ENCODE measurements at regions not wholly inside any gene's neighbourhood (a gene's known extent, or its start where the extent isn't known, plus 50 kb on each side); places are given as distances from the start of the nearest gene placed in this dataset.

DNA sequence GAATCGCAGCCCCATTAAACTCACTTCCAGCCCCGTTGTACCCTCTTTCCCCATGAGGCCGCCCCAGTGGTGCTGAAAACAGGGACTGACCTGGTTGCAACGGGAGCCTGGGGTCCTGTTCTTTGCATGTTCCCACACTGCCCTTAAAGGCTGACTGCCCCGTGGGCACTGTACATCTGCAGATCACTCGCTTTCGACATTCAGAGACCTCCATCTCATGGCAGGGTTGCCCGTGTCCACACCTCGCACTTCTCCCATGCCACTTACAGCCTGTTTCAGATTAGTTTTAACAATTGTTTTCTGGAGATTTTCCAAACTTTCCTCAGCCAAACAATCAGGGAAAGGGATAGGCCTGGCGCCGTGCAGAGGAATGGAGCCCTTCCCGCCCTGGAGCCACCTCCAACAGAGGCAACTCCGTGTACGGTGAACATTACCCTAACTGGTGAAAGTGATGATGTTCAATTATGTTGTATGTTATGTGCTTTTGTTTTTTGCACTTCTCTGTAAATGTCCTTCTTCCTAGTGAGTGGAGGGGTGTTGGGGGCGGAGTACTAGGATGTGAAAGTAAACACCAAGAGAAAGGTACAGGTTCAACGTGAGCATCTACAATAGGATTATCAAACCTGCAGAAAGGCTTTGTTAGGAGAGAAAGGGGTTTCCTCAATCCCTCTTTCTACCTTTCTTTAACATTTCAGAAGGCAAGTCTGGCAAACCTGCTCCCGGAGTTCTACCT lies 262.8 kb downstream of the FOXO1 start:
- no peak for DNase-seq

DNA sequence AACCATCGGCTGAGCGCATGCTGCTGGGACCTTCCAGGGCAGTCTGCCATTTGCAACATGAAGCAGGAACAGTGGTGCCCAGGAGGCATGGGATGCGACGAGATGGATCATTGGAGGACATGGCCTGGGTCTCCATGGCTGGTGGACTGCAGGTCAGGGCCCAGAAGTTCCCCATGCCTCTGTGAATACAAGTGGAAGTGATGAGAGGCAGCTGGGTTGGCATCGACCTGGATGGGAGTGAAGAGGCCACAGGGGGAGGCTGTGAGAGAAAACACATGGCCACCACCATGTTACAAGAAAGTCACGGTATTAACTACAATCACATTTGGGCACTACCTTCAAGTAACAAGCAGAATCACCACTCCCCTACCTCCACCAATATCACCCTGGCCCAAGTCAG lies 262.0 kb downstream of the FOXO1 start:
- no peak for DNase-seq

DNA sequence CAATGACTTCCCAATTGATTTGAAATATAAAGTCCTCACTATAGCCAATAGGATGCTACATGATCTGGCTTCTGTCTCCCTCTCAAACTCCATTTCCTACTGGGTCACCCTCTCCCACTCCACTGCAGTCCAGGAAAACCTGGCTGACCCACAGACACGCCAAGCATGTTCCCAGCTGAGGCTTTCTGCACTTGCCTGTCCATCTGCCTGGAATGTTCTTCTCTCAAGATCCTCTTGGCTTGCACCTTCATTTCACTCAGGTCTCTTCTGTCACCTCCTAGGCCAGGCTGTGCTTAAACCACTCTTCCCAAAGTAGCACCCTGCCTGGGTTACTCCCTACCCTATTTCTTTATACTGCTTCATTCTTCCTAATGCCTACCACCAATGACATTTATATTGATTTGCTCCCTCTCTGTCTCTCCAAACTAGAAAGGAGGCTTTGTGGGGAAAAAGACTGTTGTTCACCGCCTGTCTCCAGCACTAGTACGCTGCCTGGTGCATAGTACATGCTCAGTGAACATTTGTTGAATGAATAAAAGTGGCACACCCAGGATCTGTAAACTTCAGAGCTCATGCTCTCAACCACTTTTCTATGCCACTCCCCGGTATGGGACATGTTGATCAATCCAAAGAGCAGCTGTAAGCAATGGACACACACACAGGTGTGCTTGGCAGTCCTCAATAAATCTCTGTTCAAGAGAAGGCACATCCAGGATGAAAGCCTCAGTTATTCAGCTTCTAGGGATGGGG lies 261.3 kb downstream of the FOXO1 start:
- no peak for DNase-seq

DNA sequence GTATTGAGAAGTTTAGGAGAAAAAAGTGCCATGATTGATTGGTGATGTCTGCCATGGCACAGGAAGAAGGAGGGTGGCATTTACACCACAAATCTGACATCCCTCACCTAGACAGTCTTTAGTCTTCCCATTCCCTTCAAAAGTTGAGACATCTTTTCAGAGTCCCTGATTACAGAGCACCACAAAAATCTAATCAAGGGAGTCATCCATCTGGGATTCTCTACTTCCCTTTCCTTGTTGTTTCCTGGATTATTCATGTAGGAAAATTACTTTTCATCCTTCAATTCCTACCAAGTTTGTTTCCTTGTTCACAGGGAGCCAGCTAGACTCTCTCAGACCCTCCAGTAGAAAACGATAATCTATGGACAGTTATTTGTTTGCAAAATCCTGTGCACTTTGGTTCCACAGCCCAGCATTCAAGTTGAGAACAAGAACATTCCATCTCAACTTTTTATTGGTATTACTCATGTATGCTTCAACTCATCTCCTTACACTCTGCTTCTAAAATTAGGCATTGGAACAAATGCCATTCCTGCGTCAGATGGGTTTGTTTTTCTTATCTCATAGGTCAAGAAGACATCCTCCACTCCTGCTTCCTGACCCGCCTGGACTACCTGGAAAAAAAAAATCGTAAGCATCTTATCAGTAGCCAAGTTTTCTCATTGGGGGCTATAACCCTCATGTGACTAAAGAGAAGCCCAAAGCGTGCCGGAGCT lies 259.9 kb downstream of the FOXO1 start:
- DNase-seq = no peak

DNA sequence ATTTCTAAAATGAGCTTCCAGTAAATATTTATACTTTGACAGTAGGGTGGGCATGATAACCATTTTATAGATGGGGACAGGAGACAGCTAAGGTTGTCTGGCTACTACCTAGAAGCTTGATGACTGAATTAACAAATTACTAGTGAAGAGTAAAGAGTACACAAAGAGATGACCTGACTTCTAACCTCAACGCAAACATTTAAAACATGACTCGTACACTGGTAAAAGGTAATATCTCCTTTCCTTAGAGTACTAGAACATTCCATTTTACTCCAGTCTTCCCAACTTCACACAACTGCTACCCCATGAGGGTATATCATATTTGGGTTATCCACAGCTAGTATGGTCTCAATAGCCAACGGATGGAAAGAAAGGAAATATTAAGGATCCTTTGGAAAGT lies 258.9 kb downstream of the FOXO1 start:
- no peak for DNase-seq

DNA sequence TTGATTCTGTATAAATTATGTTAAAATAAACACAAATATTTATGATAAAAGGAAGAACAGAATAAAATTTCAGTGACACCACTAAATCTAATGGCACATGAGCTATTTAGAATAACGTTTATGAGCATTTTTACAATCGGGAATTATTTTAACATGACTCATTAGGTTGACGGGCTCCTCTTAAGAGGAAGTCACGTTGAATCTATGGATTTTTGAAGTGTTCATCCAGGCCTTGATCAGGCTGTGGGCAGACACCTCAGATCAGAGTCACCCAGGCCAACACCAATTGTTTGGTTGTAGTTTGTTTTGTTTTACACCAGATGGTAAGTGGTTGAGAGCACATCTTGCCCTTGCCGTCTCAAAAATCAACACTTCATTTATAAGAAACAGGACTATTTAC lies 257.8 kb downstream of the FOXO1 start:
- DNase-seq = no peak

DNA sequence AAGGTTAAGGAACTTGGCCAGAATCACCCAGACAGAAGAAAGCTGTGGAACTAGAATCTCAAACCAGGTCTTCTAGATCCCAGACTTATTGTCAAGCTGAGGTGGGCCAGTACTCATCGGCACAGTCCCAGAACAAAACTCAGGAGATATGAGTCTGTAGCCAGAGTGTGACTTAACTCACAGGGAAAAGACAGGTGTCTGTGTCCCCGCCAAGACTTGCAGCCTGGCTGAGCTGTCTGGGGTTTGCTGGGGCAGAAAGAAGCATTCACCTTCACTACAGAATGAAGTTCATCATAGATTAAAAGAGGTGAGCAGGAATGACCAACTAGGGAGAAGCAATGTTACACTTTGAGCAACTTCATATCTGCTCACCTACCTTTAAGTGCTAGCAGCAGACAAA lies 257.2 kb downstream of the FOXO1 start:
- DNase-seq = no peak

DNA sequence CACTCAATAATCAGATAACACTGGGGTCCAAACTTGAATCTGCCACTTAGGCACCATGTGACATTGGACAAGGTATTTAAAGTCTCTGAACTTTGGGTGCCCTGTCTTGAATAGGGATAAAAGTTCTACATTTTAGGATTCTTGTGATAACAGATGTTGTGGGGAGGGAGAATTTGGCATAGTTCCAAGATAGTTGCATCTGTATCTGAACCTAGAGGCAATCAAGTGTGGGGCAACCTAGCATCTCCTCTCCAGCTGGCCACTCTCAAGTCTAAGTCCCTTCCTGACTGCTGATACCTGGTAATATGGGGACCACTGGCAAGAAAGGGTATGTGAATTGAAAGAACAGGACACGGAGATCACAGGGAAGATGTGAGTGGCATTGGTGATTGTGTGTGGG lies 256.1 kb downstream of the FOXO1 start:
- DNase-seq = no peak

DNA sequence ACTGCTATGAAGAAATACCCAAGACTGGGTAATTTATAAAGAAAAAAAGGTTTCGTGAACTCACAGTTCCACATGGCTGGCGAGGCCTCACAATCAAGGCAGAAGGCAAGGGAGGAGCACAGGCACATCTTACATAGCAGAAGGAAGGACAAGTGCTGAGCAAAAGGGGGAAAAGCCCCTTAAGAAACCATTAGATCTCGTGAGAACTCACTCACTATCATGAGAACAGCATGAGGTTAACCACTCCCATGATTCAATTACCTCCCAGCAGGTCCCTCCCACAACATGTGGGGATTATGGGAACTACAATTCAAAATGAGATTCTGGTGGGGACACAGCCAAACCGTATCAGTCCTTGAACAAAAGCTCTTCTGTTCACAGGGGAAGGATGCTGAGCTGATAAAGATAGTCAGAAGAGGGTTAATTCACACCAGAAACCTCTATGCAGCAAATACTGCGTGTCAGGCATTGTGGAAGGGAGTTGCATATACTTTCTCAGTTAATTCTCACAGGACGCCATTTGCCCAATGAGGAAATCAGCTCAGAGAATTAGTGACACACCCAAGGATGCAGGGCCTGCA lies 246.2 kb downstream of the FOXO1 start:
- no peak for DNase-seq

DNA sequence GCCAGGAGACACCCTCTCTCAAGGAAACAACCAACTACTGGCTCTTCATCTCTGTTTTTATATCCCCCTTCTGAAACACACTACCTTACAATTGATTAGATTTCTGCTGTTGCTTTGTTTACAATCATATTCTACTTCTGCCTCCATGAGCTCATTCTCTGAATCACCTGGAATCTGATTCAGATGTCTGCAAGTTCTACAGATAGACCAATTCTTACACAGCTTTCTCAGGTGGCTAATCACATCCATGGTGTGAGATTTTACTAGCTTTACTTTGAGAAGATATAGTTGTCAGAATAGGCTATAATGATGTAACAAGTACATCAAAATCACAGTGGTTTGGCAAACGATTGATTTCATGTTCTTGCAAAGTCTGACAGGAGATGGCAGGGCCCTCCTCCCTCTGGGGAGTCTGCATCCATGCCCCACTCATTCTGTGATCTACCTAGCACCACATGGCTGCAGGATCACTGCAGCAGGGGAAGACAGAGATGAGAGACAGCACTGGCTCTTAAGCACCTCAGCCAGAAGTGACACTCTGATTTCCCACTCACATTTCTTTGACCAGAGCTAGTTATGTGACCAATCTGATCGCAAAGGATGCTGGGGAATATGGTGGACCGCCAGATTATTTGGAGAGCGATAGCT lies 243.7 kb downstream of the FOXO1 start:
- no peak for DNase-seq

DNA sequence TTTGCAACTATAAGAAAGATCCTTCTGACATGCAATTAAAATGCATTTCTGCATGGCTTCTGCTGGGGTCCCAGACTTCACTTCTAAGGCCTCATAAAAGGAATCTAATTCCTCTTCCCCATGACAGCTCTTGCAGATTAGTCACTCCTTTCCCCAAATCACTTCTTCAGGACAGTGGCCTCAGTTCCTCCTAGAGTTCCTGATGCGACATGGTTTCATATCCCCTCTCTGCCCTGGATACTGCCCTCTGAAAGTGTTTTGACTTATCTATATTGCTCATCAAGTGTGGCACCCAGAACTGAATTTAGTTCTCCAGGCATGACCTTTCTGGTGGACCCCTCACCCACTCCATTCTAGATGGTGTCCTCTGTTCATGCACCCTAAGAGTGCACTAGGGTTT lies 238.1 kb downstream of the FOXO1 start:
- no peak for DNase-seq

DNA sequence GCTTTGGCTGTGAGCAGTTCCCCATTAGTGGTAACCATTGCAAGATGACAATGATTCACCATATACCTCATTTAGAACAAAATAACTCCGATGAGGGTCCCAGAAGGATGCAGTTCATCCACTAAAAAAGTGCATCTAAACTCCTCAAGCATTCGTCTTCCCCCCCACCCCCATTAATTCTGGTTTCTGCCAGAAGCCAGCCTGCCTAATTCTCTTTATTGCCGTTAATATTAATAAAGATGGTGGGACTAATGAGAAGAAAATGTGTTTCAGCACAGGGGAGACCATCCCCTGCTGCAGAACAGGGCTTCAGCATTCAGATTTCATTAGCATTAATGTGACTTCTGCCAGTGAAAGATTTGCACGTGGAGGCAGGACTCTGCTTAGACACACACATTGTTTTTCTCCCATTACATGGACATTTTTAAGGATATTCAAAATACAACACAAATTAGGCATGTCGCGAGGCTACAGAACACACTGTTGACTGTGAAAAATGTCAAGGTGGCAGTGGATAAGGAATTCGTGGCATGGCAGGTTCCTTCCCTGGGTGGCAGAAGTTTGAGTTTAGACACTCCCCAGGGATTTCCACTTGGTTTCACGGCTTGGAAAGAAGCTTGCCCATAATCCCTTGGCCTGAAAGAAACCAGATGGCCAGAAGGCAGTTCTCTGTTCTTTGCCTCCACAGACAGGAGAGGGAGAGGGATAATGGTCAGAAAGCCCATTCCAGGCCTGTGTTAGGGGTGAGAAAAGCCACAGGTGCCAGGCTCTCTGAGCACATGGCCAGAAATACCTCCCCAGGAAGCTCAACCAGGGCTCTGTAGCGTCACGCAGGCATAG lies 236.5 kb downstream of the FOXO1 start:
- no peak for DNase-seq

DNA sequence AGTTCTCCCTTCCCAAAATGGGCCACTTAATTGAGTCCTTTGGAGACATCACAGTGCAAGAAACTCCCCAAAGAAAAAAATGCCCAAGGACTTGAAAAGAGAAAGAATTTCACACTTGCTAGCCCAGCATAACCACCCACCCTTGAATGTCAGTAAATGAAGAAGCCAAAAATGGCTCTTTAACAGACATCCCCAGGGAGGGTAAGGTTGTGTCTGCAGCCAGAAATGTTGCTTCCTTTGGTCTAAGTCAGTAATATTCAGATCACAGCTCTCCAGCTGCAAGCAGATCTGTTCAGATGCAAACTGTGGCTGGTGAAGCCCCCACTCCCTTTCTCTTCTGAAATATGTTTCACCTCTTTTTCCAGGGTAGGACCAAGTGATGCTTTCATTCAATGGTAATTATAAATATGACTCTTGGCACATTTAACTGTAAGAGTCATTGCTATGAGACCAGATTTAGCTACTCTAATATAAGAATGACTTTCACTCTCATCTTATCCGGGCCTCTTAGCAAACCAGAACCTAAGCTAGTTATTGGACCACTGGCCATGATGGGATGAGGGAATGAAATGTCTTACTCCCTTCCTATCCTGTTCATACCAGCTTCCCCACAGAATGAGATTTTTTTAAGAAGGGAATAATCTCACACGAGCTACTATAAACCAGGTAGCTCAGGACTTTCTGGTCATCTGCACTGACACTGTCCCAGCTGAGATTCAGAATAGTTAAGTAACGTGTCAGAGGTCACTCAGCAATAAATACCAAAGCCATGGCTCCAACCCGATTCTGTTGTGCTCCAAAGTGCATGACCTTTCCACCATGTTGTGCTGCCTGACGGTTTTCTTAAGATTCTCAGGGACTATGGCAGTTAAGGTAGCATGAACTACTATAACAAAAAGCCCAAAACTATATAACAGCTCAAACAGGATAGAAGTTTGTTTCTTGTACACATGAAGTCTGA lies 234.1 kb downstream of the FOXO1 start:
- DNase-seq = no peak

DNA sequence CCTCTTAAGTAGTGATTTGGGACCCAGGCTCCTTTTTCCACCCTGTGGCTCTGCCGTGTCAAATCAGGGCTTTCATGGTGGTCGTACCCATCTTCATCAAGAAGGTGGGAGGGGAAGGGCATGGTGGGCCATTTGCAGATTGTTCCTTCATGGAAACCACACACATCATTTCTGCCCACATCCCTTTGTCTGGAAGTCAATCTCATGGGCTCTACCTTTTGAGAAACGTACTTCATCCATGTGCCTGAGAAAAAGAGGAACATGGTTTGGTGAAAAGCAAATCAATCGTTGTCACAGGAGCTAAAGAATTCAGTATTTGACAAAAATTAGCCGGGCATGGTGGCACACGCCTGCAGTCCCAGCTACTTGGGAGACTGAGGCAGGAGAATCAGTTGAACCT lies 233.4 kb downstream of the FOXO1 start:
- no peak for DNase-seq

DNA sequence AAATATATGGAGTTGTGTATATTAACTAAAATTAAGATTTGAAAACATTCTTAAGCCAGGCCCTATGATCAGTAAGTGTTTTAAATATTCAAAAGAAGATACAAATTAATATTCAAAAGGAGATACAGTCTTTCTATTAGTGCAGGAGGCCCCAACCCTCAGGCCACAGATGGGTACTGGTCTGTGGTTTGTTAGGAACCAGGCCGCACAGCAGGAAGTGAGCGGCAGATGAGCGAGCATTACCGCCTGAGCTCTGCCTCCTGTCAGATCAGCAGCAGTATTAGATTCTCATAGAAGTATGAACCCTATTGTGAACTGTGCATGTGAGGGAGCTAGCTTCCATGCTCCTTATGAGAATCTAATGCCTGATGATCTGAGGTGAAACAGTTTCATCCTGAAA lies 232.9 kb downstream of the FOXO1 start:
- peak; percentile 64 for DNase-seq

DNA sequence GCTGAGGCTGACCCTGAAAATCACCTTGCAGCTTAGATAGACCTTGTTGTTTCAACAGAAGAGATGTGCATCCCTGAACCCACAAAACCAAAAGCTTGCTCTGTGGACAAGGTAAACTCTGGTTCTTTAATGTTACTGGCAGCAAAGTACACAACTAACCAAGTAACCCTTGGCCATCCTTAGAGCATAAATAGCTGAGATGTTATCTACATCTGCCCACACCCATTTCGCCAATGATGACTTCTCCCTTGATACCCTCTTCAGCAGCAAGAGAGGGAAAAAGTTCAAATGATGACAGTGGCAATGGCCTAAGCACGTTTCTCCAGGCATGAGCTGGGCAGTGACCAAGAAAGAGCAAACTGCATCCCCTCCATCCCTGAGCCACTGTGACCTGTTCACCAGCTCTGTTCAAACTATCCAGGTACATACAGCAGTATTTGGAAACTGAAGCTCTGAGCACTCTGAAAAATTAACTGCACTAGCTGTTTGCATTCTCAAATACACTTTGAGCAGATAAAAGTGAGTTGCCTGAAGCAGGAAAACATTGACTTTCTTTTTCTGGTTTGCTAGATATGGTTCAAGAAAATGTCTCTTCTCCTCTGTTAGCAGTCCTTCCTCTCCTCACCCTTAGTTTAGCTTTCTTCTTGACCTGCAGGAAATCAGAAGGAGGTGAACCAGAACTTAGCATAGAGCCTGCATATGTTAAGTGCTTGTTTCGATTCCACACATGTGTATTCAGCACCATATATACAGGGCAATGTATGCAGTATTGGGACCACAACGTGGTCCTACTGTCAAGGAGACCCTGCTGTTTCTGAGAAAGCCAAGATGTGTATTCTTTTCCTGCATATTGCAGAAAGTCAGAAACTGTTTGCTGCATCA lies 231.7 kb downstream of the FOXO1 start:
- no peak for DNase-seq

DNA sequence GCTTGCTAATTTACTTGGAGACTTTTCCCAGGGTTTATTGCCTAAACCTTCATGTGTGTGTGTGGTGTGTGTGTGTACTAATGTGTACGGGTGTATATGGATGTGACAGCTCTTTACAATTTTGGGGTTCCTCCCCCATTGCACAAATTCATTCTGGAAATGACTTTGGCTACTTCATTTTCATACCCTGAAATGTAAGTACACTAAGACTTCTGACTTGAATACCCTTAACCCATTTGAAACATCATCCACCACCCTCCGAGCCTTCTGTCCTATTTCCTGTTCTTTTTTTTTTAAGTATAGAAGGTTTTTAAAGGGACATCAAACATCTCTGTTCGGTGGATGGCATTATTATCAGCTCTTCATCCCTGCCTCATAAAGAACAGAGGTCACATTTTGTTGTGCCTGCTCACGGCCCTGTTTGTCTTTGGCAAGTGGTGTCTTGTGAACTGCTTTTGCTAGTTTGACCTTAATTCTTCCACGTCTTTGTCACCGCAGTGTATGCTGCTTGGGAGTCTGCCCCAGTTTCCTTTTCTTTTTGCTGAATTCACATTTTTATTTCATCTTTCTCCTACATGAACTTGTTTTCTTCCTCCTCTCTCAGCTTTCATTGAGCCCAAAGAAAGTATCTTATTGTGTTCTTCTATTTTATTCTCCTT lies 228.3 kb downstream of the FOXO1 start:
- peak; percentile 22 for DNase-seq

DNA sequence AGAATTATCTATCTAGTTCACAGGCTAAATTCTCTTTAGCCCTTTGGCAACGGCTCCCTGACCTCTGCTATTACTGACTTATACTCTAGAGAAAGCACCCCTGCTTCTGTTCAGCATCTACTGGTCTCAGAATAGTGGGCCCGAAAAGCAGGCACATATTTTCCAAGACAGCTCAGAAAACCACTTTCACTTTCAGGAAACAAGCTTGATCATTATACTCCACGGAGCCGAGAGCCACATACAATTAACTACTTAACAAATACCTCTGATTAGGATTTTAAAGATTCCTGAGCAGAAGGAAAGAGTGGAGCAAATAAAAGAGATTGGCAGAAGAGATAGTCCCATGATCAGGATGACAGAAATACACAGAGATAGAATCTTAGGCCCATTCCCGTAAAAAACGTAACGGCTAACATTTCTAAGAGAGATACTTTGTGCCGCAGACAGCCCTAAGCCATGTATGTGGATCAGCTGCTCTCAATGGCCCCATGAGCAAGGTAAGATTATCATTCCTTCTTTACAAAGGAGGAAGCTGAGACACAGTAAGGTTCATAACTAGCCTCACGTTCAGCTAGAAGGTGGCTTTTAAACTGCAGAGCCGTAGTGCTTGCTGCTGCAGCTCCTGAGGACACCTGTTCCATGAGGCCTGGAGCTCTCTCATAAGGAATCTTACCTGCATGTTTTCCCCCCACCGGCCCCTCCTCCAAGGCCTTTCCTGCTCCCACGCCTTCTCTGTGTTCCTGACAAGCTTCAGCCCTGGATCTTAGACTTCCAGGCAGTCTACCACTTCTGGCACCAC lies 227.2 kb downstream of the FOXO1 start:
- DNase-seq = peak; percentile 32
